WTC11 (cell line): ENCODE measurements at regions not wholly inside any gene's neighbourhood (a gene's known extent, or its start where the extent isn't known, plus 50 kb on each side); places are given as distances from the start of the nearest gene placed in this dataset.

Experiments
- ATAC-seq: fragments of 200-7000 bp; cut with Tn5 transposase; 2 replicates; pipeline ENCODE4 v1.10.0; 2021; ENCODE audit warnings: mild to moderate bottlenecking, moderate library complexity
- CTCF ChIA-PET: fragments of 300-600 bp; sonication (Branson Sonifier 250); formaldehyde crosslinking; loops from one replicate; lab custom pipeline; 2021; ENCODE audit warnings: antibody characterized with exemption; lab: Charles Lee
- POLR2A ChIA-PET: fragments of 350-600 bp; sonication (Branson Sonifier 250); formaldehyde crosslinking; loops from one replicate; lab custom pipeline; 2021; ENCODE audit warnings: antibody characterized with exemption; lab: Charles Lee
- DNase-seq: peaks from one replicate; pipeline ENCODE4 v3.0.0; 2021; ENCODE audit warnings: low spot score
- H3K27ac Mint-ChIP-seq: 2 replicates; pipeline ENCODE4 v1.8.0; 2021; ENCODE audit warnings: mixed read lengths
- H3K27me3 Mint-ChIP-seq: 2 replicates; pipeline ENCODE4 v1.8.0; 2021; ENCODE audit warnings: low read depth, mild to moderate bottlenecking, moderate library complexity, mixed read lengths
- H3K36me3 Mint-ChIP-seq: 2 replicates; pipeline ENCODE4 v1.8.0; 2021; ENCODE audit warnings: mixed read lengths
- H3K4me1 Mint-ChIP-seq: 2 replicates; pipeline ENCODE4 v1.8.0; 2022; ENCODE audit warnings: mixed read lengths
- H3K4me3 Mint-ChIP-seq: 2 replicates; pipeline ENCODE4 v1.8.0; 2021; ENCODE audit warnings: mild to moderate bottlenecking, moderate library complexity, mixed read lengths
- H3K9me3 Mint-ChIP-seq: 2 replicates; pipeline ENCODE4 v1.8.0; 2021; ENCODE audit warnings: mixed read lengths
- ATF2 ChIP-seq: sonication (generic); formaldehyde crosslinking; IDR thresholded peaks from 2 replicates; pipeline ENCODE4 v1.8.1; 2022; ENCODE audit warnings: low read depth, missing genetic modification reagents, borderline replicate concordance
- CREB1 ChIP-seq: sonication (generic); formaldehyde crosslinking; IDR thresholded peaks from 2 replicates; pipeline ENCODE4 v1.8.0; 2023; ENCODE audit warnings: mild to moderate bottlenecking, missing genetic modification reagents
- ELF4 ChIP-seq: sonication (generic); formaldehyde crosslinking; IDR thresholded peaks from 2 replicates; pipeline ENCODE4 v1.8.1; 2022; ENCODE audit warnings: low read depth, mild to moderate bottlenecking, moderate library complexity, missing genetic modification reagents
- EMX1 ChIP-seq: fragments of 250-450 bp; sonication (Bioruptor Pico); IDR thresholded peaks from 2 replicates; pipeline ENCODE4 v1.8.0; 2021; ENCODE audit warnings: mild to moderate bottlenecking
- GRHL2 ChIP-seq: fragments of 250-450 bp; sonication (Bioruptor Pico); IDR thresholded peaks from 2 replicates; pipeline ENCODE4 v1.8.0; 2022; ENCODE audit warnings: mild to moderate bottlenecking, moderate library complexity; ENCODE audit not compliant: insufficient replicate concordance, severe bottlenecking
- GTF2I ChIP-seq: fragments of 250-450 bp; sonication (Bioruptor Pico); conservative IDR thresholded peaks from 2 replicates; pipeline ENCODE4 v1.4.0; 2021; ENCODE audit warnings: mild to moderate bottlenecking
- IRF1 ChIP-seq: sonication (generic); formaldehyde crosslinking; IDR thresholded peaks from 2 replicates; pipeline ENCODE4 v1.8.0; 2023; ENCODE audit warnings: missing genetic modification reagents
- IRF2 ChIP-seq: sonication (generic); formaldehyde crosslinking; IDR thresholded peaks from 2 replicates; pipeline ENCODE4 v1.8.0; 2022; ENCODE audit warnings: low read depth, missing genetic modification reagents, borderline replicate concordance
- JUN ChIP-seq: sonication (generic); formaldehyde crosslinking; IDR thresholded peaks from 2 replicates; pipeline ENCODE4 v1.8.0; 2023; ENCODE audit warnings: mild to moderate bottlenecking, missing genetic modification reagents
- MAX ChIP-seq: sonication (generic); formaldehyde crosslinking; IDR thresholded peaks from 2 replicates; pipeline ENCODE4 v1.8.0; 2022; ENCODE audit warnings: mild to moderate bottlenecking, missing genetic modification reagents
- MYBL2 ChIP-seq: sonication (generic); formaldehyde crosslinking; IDR thresholded peaks from 2 replicates; pipeline ENCODE4 v1.8.1; 2023; ENCODE audit warnings: mild to moderate bottlenecking, moderate library complexity, missing genetic modification reagents
- PREB ChIP-seq: sonication (generic); formaldehyde crosslinking; IDR thresholded peaks from 2 replicates; pipeline ENCODE4 v1.8.1; 2022; ENCODE audit warnings: mild to moderate bottlenecking, missing genetic modification reagents, moderate library complexity, borderline replicate concordance
- SOX15 ChIP-seq: fragments of 250-450 bp; sonication (Bioruptor Pico); IDR thresholded peaks from 2 replicates; pipeline ENCODE4 v1.9.0; 2021; ENCODE audit warnings: mild to moderate bottlenecking
- STAT6 ChIP-seq: sonication (generic); formaldehyde crosslinking; conservative IDR thresholded peaks from 2 replicates; pipeline ENCODE4 v1.8.1; 2023; ENCODE audit warnings: mild to moderate bottlenecking, low read depth, missing genetic modification reagents, moderate library complexity
- TEAD1 ChIP-seq: sonication (generic); formaldehyde crosslinking; IDR thresholded peaks from 2 replicates; pipeline ENCODE4 v1.8.0; 2022; ENCODE audit warnings: mild to moderate bottlenecking, missing genetic modification reagents
- ZBTB21 ChIP-seq: sonication (generic); formaldehyde crosslinking; IDR thresholded peaks from 2 replicates; pipeline ENCODE4 v1.8.1; 2023; ENCODE audit warnings: mild to moderate bottlenecking, missing genetic modification reagents, borderline replicate concordance
- ZNF232 ChIP-seq: sonication (generic); formaldehyde crosslinking; IDR thresholded peaks from 2 replicates; pipeline ENCODE4 v1.8.0; 2022; ENCODE audit warnings: mild to moderate bottlenecking, missing genetic modification reagents
- ZNF671 ChIP-seq: fragments of 250-450 bp; sonication (Bioruptor Pico); IDR thresholded peaks from 2 replicates; pipeline ENCODE4 v1.8.0; 2021; ENCODE audit warnings: mild to moderate bottlenecking
- TF ChIP-seq, protein P1 (sequence below): fragments of 250-450 bp; sonication (Bioruptor Pico); IDR thresholded peaks from 2 replicates; pipeline ENCODE4 v1.9.0; 2021; ENCODE audit warnings: mild to moderate bottlenecking
- TF ChIP-seq, protein P2 (sequence below): fragments of 250-450 bp; sonication (Bioruptor Pico); IDR thresholded peaks from 2 replicates; pipeline ENCODE4 v2.1.2; 2022; ENCODE audit warnings: mild to moderate bottlenecking, moderate library complexity

DNA sequence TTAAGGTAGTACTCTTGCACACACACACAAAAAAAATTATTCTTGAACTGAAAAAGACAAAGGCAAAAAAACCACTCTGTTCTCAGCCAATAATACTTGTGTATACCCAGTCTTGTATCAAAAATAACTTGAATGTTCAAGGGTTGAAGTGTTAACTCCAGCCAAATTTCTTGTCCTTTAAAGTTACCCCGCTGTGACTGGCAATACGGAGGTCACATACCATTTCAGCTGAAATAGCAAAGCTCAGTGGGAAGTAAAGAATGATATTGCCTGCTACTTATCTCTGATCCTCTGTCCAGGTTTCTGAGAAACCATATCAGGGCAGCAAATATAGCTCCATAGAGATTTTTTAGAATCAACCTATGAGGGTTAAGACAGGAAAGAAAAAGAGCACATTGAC is 167.4 kb downstream of the C12orf50 start:
- H3K36me3 Mint-ChIP-seq: no peaks in the 10 kb centered on the region
- peaks cover 16% of the 10 kb centered on the region for H3K4me1 Mint-ChIP-seq
- no peak for DNase-seq
- ATAC-seq: no peak; the same call in 1 of the 2 replicates
- no peak for TF ChIP-seq SOX15
- TF ChIP-seq, protein P1, sequence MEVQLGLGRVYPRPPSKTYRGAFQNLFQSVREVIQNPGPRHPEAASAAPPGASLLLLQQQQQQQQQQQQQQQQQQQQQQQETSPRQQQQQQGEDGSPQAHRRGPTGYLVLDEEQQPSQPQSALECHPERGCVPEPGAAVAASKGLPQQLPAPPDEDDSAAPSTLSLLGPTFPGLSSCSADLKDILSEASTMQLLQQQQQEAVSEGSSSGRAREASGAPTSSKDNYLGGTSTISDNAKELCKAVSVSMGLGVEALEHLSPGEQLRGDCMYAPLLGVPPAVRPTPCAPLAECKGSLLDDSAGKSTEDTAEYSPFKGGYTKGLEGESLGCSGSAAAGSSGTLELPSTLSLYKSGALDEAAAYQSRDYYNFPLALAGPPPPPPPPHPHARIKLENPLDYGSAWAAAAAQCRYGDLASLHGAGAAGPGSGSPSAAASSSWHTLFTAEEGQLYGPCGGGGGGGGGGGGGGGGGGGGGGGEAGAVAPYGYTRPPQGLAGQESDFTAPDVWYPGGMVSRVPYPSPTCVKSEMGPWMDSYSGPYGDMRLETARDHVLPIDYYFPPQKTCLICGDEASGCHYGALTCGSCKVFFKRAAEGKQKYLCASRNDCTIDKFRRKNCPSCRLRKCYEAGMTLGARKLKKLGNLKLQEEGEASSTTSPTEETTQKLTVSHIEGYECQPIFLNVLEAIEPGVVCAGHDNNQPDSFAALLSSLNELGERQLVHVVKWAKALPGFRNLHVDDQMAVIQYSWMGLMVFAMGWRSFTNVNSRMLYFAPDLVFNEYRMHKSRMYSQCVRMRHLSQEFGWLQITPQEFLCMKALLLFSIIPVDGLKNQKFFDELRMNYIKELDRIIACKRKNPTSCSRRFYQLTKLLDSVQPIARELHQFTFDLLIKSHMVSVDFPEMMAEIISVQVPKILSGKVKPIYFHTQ: no peak
- no peak for TF ChIP-seq STAT6 (CRISPR knock-in tag)
- no peak for TF ChIP-seq MYBL2 (CRISPR knock-in tag)
- TF ChIP-seq IRF2 (CRISPR knock-in tag): no peak
- no peak for TF ChIP-seq ELF4 (CRISPR knock-in tag)
- no peak overlapping the region for H3K27ac Mint-ChIP-seq
- no peak overlapping the region for H3K4me3 Mint-ChIP-seq
- H3K27me3 Mint-ChIP-seq: no peaks in the 10 kb centered on the region
- H3K9me3 Mint-ChIP-seq: no peaks in the 10 kb centered on the region
- ChIA-PET POLR2A (no interaction called here), CTCF (no interaction called here)

GRCh38 chr12:87853448-87854003 is 175.7 kb downstream of the C12orf50 start:
- POLR2A ChIA-PET: no interaction called here
- 0 out of 2 replicates have a peak, but pooled peaks cover 5% of the 10 kb centered on the region for H3K4me1 Mint-ChIP-seq
- CTCF ChIA-PET: interaction anchor here (0.5 to 1.2 kb wide), 4 partner anchors 13 to 906 kb away, joined by 3 to 5 read pairs (median 4); no protein-coding TSS in a partner anchor
- no peak for TF ChIP-seq EMX1 (CRISPR knock-in tag)
- no peak for TF ChIP-seq CREB1 (CRISPR knock-in tag)
- no peak for TF ChIP-seq GTF2I (CRISPR knock-in tag)
- H3K4me3 Mint-ChIP-seq: no peak overlapping the region
- H3K27ac Mint-ChIP-seq: no peak overlapping the region
- DNase-seq: no peak
- H3K36me3 Mint-ChIP-seq: peaks cover 3% of the 10 kb centered on the region
- H3K27me3 Mint-ChIP-seq: no peaks in the 10 kb centered on the region
- H3K9me3 Mint-ChIP-seq: peaks cover 10% of the 10 kb centered on the region
- peak; percentile 71 for ATAC-seq

- Mint-ChIP-seq H3K27ac (no peak overlapping the region), H3K4me3 (no peak overlapping the region)
- CTCF ChIA-PET: no interaction called here
- no peak for TF ChIP-seq PREB (CRISPR knock-in tag)
- no peak for TF ChIP-seq MAX (CRISPR knock-in tag)
- no peak for TF ChIP-seq JUN (CRISPR knock-in tag)
- no peak for TF ChIP-seq GRHL2
- no peak for TF ChIP-seq SOX15
- no peak for TF ChIP-seq ZBTB21
- no peak for TF ChIP-seq ATF2 (CRISPR knock-in tag)
- TF ChIP-seq IRF1 (CRISPR knock-in tag): no peak
- TF ChIP-seq GTF2I (CRISPR knock-in tag): no peak
- TF ChIP-seq, protein P2, sequence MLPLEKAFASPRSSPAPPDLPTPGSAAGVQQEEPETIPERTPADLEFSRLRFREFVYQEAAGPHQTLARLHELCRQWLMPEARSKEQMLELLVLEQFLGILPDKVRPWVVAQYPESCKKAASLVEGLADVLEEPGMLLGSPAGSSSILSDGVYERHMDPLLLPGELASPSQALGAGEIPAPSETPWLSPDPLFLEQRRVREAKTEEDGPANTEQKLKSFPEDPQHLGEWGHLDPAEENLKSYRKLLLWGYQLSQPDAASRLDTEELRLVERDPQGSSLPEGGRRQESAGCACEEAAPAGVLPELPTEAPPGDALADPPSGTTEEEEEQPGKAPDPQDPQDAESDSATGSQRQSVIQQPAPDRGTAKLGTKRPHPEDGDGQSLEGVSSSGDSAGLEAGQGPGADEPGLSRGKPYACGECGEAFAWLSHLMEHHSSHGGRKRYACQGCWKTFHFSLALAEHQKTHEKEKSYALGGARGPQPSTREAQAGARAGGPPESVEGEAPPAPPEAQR (CRISPR knock-in tag): no peak
- TF ChIP-seq TEAD1 (CRISPR knock-in tag): no peak
- no peak for TF ChIP-seq ZNF232
- TF ChIP-seq ZNF671 (CRISPR knock-in tag): no peak
- TF ChIP-seq, all 79 proteins: peak for 0
- peaks cover 27% of the 10 kb centered on the region for H3K4me1 Mint-ChIP-seq
- H3K36me3 Mint-ChIP-seq: peaks cover 3% of the 10 kb centered on the region
- peaks cover 5% of the 10 kb centered on the region for H3K9me3 Mint-ChIP-seq
- H3K27me3 Mint-ChIP-seq: no peaks in the 10 kb centered on the region
- ATAC-seq: no peak
- DNase-seq: no peak
- POLR2A ChIA-PET: no interaction called here
These were observed 180.1 kb downstream of the C12orf50 start for GRCh38 chr12:87849074-87849473.
